ENCODE measurements at regions not wholly inside any gene's neighbourhood (a gene's known extent, or its start where the extent isn't known, plus 50 kb on each side); places are given as distances from the start of the nearest gene placed in this dataset.

- TF ChIP-seq CTCF (conservative IDR thresholded peaks at IDR 0.05; ENCODE audit: low read depth, low read length) (no peak), POLR2A (IDR thresholded peaks at IDR 0.05; ENCODE audit: low read depth, low read length) (no peak), MAZ (IDR thresholded peaks at IDR 0.05; ENCODE audit: borderline replicate concordance, low read depth, low read length) (no peak), MXI1 (IDR thresholded peaks at IDR 0.05; ENCODE audit: borderline replicate concordance, low read depth, low read length) (no peak), RCOR1 (IDR thresholded peaks at IDR 0.05; ENCODE audit: insufficient replicate concordance, low read length) (no peak), CEBPB (IDR thresholded peaks at IDR 0.05; ENCODE audit: low read depth, low read length) (no peak), SMC3 (IDR thresholded peaks at IDR 0.05; ENCODE audit: low read depth, low read length) (no peak), RFX5 (IDR thresholded peaks at IDR 0.05; ENCODE audit: low read depth, low read length) (no peak)
Measured at GRCh38 chr1:224817382-224817781, 112.1 kb upstream of the DNAH14 start.

All from IMR-90 (cell line).